Hematopoietic multipotent progenitor cell treated with erythropoietin and hydrocortisone succinate and interleukin-3 and kit ligand, for 6 days (in vitro differentiated cells): ENCODE measurements at regions not wholly inside any gene's neighbourhood (a gene's known extent, or its start where the extent isn't known, plus 50 kb on each side); places are given as distances from the start of the nearest gene placed in this dataset.

Experiments used
- DNase-seq: peaks from one replicate; pipeline ENCODE4 v3.0.0-alpha.2; 2015

DNA sequence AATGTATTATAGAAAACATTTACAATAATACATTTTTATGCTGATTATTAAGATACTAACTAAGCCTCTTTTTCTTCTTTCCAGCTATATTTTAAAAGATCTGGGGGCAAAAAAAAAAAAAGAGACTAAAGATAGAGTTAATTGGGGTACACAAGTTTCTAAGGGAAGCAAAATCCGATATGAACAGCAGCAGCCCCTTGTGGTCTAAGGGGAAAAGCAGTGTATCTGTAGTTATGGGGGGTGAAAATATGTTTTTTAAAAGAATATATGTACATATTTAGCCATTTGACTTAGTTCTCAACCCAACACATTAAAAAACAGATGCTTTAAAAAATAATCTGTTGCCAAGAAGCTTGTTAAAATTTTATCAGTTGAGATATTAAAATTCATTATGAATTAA is 134.3 kb upstream of the POU5F2 start:
- DNase-seq: no peak

DNA sequence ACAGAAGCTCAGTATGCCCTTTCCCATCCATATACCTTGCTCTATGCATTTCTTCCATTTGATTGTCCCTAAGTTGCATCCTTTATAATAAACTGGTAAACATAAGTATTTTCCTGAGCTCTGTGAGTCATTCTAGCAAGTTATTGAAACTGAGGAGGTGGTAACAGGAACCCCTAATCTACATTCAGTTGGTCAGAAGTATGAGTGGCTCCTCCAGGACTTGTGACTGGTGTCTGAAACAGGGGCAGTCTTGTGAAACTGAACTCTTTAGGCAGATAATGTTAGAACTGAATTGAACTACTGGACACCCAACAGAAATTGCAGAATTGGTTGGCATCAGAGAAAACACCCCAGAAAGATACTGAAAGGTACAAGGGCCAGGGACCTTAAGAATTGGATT is 133.1 kb upstream of the POU5F2 start:
- no peak for DNase-seq

DNA sequence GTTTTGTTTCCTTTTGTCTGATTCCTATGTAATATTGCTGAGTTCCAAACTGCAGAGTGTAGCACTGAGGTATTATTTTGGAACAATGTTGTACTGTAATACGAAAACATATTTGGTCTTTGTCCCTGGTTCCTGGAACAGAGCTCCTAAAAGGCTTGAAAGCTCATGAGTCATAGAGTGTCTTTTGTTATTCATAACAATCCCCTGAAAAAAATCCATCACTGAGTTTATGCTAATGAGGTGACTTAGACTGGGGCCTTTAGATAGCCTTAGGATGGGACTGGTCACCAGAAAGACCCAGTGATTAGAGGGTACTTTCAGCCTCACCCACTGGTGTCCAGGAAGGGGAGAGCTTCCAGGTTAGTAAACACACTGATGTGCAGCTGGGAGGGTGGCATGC is 132.7 kb upstream of the POU5F2 start:
- DNase-seq: no peak

DNA sequence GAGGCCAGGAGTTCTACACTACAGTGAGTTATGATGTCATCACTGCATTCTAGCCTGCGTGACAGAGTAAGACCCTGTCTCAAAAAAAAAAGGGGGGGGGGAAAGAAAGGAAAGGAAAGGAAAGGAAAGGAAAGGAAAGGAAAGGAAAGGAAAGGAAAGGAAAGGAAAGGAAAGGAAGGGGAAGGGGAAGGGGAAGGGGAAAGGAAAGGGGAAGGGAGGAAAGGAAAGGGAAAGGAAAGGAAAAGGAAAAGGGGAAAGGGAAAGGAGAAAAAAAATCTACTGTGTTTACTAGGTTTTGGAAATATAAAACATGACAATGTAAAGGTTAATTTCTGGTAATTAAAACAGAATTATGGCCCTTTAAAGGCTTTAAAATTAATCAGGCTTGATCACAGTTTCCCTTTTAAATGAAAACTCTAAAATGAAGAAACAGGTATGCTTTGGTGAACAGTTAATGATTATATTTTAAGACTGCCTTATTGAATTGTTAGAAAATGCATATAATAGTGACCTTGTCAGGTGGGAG is 131.9 kb upstream of the POU5F2 start:
- no peak for DNase-seq

DNA sequence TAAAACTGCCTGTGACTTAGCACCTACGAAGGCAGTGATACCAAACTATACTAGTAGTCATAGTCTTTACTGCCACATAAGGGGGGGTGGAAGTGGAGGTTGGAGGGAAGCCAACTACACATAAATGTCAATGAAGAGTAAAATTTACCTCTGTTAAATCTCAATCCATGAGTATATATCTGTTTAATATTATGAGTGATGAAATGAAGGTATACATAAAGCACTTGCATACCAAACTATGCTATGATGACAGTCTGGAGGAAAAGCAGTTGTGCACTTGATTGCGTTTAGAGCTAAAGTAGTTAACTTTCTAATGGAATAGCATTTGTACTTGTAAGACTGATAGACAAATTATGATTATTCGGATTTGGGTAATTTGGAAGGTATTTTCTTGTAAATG is 129.2 kb upstream of the POU5F2 start:
- no peak for DNase-seq

DNA sequence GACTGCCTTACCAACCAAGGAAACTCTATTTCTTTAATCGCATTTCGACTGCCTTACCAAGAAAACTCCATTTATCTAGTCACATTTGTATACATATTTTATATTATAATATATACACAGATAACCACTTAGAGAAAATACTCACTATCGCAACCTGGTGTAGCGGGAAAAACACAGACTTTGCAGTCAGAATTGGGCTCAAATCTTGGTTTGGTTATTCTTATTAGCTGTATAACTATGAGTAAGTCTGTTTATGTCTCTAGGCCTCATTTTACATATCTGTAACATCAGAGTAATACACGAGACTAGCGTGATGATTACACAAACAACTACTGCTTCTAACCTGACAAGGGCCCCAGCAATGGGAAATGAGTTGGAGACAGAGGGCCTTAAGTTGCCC is 127.5 kb upstream of the POU5F2 start:
- no peak for DNase-seq

DNA sequence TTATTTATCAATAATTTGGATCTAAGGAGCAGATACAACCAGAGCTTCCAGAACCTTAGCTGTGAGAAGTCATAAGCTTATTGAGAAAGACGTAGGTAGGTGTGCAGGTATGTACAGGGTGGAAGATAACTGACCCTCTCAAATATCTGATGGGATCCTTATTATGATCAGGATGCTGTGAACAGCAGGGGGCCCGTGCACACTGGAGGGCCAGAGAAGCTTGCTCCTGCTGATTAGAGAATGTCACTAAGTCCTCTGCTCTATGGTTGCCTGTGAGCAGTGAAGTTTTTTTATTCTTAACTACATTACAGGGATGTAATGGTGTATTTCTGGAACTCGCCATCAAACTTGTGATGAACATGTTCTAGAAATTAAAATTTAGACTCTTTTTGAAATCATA is 108.9 kb upstream of the POU5F2 start:
- peak; percentile 5 for DNase-seq

DNA sequence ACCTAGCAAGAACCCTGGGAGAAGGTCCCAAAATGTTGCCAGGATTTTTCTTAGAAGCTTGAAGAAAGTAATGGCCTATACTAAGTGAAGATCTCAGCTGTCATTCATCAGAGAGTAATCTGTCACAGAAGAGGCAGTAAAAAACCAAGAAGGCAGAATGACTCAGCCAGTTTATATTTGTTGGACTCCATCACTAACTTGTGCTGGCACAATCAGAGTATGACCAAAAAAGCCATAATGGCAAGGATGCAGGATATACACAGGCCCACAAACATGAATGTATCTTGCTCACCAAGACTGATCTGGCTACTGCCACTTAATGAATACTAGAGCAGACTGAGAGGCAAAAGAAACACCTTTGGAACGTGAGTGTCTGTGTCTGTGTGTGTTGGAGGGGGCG is 104.0 kb upstream of the POU5F2 start:
- DNase-seq: no peak

DNA sequence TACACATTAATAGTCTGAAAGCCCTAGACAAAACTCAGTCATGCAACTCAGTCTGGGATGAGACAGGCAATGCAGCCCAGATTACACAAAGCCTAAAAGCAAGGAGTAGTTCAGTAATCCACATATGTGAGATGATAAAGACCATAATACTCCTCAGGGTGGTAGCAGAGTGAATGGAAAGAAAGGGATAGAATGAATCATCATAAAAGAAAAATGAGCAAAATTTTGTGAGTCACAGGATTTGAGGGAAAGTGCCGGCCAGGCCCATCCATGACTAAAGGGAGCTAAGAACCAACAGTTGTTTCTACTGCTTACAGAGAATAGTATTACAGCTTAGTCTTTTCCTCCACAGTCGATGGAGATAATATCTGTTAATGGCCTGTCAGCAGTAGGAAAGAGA is 90.0 kb upstream of the POU5F2 start:
- no peak for DNase-seq

DNA sequence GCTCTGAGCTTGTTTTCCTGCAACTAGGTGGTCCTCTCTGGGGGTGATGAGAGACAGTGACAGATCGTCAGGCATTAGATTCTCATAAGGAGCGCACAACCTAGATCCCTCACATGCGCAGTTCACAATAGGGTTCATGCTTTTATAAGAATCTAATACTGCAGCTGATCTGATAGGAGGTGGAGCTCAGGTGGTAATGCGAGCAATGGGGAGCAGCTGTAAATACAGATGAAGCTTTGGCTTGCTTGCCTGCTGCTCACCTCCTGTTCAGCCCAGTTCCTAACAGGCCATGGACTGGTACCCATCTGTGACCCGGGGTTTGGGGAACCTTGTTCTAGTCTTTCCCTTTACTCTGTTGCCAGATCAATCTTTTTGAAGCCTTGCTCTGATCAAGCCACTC is 89.5 kb upstream of the POU5F2 start:
- no peak for DNase-seq

DNA sequence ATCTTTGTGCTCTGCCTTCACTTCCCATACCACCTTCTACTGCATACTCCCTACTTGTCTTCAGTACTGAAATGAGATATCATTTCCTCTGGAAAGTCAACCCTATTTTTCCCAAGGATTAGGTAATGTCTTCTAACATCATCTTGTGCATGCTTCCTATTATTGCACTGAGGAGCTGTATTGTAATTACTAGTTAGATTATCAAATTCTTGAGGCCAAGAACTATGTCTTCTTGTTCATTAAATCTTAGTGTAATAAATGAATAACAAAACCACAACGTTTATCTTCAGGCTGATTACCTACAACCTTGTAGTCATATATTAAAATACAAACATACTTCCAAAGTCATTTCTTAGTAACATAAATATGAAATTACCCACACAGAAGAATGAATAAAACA is 87.9 kb upstream of the POU5F2 start:
- DNase-seq: no peak

DNA sequence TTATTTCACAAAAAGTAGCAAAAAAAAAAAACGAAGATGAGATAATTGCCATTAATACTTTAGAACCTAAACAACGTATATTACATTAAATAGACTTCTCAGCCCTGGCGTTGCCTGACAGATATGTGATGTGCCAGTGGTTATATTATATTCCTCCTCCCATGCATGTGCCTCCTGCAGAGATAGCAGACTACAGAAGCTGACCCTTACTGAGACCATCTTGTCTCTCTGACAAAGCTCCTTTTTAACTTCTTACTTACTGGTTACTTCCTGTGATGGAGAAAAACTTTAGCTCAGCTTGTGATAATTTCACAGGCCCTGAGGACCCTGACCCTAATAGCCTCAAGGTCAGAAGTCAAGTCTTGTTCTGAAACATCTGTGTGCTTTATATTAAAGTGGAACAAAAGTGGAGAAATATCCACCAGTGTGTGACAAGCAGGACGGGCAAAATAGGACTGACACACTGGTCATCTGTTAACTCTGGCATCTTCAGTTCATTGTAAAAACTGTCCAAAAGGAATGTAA is 80.6 kb upstream of the POU5F2 start:
- no peak for DNase-seq

DNA sequence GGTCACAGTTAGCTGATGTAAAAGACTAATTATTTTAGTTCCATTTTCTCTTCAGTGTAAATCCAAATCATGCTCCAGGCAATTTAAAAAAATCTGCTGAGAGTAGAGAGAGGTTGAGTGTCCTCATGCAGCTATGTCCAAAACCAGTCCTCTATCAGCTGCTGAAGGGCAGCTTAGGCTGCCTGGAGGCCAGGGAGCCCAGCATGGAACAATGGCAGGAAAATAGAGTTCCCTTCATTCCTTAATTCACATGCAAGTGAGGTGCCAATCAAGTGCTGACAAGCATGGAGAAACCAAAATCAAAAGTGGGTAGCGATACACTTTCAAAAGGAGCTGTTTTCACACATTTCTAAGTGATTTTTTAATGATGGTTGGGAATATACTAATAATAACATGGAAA is 78.3 kb upstream of the POU5F2 start:
- DNase-seq: no peak

DNA sequence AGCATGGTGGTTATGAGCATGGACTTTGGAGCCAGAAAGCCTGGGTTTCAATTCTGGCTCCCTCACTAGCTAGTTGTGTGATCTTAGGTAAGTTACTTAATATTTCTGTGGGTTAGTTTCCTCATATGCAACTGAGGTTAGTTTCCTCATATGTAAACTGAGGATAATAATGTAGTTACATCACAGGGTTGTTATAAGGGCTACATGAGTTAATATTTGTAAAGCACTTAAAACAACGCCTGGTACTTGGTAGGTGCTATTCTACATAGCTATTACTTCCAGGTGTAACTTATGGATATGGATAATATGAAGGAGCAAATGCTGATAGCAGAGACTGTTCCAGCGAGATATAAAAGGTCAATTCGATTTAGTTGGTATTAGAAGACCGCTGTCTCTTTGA is 69.4 kb upstream of the POU5F2 start:
- no peak for DNase-seq

DNA sequence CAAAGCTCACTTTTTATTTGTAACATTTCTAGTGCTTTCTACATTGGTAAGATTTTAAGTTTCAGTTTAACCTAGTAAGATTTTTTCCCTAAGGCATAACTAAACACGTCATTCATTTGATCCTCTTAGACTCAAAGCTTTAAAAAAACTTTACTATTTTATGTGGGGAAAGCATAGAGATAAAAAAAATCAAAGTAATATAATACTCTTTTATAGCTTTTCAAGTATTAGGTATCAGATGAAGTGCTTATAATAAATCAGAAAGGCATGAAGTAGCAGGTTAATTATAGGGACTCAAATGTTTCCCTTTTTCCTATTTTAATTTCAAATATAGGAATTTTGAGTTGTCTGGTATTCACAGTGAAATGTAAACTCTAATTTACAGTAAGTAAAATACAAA is 68.0 kb upstream of the POU5F2 start:
- DNase-seq: no peak

DNA sequence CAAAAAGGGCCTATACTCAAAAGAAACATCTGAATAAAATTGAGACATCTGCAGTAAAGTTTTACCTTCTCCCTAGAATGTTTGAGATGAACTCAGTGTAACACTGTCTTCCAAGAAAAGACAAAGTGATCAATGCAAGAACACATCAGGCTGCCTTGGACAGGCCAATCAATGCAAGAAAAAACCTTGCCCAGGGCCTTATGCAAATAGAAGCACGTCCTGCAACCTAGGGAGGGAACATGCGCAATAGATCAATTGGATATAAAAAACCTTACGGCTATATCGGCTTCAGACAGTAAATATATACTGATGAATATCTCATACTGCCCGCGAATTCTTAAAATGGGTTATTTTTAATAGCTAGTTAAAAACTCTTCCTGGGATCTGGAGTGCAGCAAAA is 66.4 kb upstream of the POU5F2 start:
- DNase-seq: no peak

DNA sequence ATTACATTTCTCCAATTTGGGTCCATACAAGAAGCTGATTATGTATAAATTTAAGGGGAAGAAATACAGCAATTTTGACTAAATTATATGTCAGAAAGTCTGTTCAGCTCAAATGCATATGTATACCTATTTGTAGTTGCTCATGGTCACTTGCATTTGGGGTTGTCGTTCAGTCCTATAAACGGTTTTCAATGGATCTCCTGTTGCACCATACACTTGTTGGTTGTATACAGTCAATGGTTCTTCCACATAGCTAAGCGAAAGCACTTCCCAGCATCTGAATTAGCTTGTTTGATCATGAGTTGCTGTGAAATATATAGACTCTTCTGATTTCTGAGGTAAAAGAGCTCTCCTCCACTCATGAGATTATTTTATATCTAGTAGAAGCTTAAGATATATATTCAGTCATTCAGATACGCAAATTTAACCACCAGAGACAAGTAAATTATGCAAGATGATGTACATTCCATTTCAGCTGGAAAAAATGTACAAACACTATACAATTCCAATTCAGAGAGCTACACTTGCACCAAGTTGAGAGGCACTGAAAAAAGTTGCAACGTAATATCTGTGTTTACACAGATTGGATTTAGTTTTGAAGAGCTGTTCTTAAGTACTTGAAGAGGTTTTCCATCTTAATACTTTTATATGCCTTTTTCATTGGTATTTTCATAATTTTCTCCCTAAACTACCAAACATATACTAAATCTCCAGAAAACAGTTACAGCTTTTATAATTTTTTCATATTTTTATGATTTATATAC is 64.4 kb upstream of the POU5F2 start:
- DNase-seq: no peak

DNA sequence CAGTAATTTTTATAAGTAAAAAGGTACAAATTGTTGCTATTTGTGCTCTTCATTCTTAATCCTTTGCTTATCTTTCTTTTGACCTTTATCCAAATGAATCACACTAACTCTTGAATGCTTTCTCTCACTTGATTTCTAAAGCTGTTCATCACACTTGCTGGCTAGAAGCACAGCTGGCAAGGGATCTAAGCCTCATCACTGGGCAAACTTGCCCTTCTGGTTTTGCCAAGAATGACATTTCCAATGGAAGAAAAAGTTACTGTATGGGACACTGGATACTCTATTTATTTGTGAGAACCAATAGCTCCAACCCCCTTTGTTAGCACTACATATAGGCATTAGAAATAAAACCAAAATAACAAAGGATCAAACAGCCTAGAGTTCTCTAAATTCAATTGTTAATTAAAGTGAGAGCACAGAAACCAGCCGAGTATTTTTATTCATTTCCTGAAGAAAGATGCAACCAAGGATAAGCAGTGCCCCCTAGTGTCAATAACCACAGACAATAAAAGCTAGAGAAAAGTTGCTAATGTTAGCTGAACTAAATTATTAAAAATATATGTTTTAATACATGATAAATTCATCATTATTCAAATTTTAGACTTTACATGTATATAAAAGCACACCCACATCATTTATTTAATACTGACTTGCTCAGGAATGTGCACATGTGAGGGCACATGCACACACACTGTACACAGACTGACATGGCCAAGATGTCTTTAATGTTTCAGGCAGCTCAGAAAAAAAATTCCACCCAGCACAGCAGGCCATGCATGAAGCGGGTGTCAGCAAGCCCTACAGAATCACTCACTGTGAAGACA is 59.8 kb upstream of the POU5F2 start:
- peak; percentile 81 for DNase-seq

DNA sequence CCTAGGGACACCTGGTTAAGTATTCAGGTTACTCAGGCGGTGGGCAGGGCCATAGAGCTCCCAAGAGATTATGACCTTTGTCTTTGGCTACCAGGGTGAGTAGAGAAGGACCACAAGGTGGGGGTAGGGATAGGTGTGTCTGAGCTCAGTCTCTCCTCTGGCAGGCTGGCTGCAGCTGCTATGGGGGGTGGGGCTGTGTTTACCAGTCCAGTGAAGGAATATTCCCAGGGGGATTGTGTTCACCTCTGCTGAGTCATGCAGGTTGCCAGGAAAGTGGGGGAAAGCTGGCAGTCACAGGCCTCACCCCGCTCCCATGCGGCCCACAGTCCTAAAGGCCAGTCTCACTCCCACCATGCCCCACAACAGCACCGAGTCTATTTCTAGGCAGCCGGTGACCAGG is 53.6 kb upstream of the POU5F2 start:
- no peak for DNase-seq

DNA sequence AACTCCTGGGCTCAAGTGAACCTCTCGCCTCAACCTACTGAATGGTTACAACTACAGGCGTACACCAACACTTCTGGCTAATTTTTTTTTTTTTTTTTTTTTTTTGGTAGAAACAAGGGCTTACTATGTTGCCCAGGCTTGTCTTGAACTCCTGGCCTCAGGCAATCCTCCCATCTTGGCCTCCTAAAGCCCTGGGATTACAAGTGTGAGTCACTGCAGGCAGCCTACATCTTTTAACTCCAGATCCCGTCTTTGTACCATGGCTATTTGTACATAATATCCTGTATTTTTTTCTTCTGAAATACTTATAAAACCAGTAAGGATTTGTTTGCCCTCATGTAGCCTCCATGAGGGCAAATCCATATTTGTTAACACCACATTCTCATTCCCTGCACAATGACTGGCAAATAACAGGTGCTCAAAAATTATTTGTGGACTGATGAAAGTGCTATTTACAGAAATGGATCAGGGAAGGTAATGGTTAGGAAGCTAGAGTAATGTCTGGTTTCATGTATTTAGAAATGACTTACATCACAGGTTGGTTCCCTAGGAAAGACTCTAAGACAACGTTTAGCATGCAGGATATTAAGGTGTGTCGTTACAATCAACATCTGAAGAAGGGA is 51.9 kb upstream of the POU5F2 start:
- no peak for DNase-seq

DNA sequence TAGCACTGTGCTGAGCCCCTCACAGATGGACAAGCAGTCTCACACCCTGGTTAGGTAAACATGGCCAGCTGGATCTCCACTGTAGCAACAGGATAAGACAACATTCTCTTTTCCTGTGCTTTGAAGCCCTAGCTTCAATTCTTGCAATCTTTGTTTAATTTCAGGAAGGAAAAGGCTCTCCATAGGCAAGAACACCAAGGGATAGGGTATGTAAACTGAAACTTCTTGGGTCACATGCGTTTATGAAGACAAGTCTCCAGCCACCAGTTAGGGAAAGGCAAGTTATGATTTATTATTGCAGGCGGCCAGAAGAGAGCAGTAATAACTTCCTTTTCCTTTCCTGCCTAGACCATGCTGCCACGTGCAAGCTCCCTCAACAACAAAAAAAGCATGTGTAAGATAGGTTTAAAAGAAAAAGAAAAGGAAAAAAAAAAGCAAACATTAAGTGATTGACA is 50.1 kb upstream of the POU5F2 start:
- peak; percentile 12 for DNase-seq
